BLaER1 (cell line): ENCODE measurements at regions not wholly inside any gene's neighbourhood (a gene's known extent, or its start where the extent isn't known, plus 50 kb on each side); places are given as distances from the start of the nearest gene placed in this dataset.

Experiments
- H3K27ac ChIP-seq: shearing (Covaris generic); formaldehyde crosslinking; 2 replicates; pipeline ENCODE4 v1.8.1; 2022
- H3K27me3 ChIP-seq: shearing (Covaris generic); formaldehyde crosslinking; 2 replicates; pipeline ENCODE4 v1.8.1; 2022
- H3K36me3 ChIP-seq: shearing (Covaris generic); formaldehyde crosslinking; 2 replicates; pipeline ENCODE4 v1.8.1; 2022
- H3K4me1 ChIP-seq: shearing (Covaris generic); formaldehyde crosslinking; 2 replicates; pipeline ENCODE4 v1.8.1; 2022
- H3K4me2 ChIP-seq: shearing (Covaris generic); formaldehyde crosslinking; 2 replicates; pipeline ENCODE4 v1.8.1; 2022
- H3K4me3 ChIP-seq: shearing (Covaris generic); formaldehyde crosslinking; 2 replicates; pipeline ENCODE4 v1.8.1; 2022
- H3K9ac ChIP-seq: shearing (Covaris generic); formaldehyde crosslinking; 2 replicates; pipeline ENCODE4 v1.8.1; 2022
- H3K9me3 ChIP-seq: shearing (Covaris generic); formaldehyde crosslinking; 2 replicates; pipeline ENCODE4 v1.8.1; 2022
- H4K20me1 ChIP-seq: shearing (Covaris generic); formaldehyde crosslinking; 2 replicates; pipeline ENCODE4 v1.8.1; 2022
- Cebpa-rat ChIP-seq: shearing (Covaris generic); IDR thresholded peaks from 2 replicates; pipeline ENCODE4 v1.8.1; 2022

- Histone ChIP-seq H3K4me1 (peaks cover 5% of the 10 kb centered on the region), H3K4me2 (no peak overlapping the region), H4K20me1 (no peaks in the 10 kb centered on the region), H3K9me3 (no peaks in the 10 kb centered on the region), H3K27ac (no peak overlapping the region), H3K9ac (no peak overlapping the region), H3K27me3 (no peaks in the 10 kb centered on the region), H3K36me3 (no peaks in the 10 kb centered on the region), H3K4me3 (no peak overlapping the region)
- TF ChIP-seq Cebpa-rat, result no peak
Observed at GRCh38 chr10:37436357-37436756, 311.0 kb downstream of the ANKRD30A start.

GRCh38 chr10:37434091-37434490 lies 308.7 kb downstream of the ANKRD30A start:
- no peaks in the 10 kb centered on the region for H3K27me3 ChIP-seq
- H4K20me1 ChIP-seq, result no peaks in the 10 kb centered on the region
- peaks cover 13% of the 10 kb centered on the region for H3K4me1 ChIP-seq
- H3K9me3 ChIP-seq, result no peaks in the 10 kb centered on the region
- no peak overlapping the region for H3K4me3 ChIP-seq
- H3K9ac ChIP-seq, result no peak overlapping the region
- no peak overlapping the region for H3K4me2 ChIP-seq
- H3K36me3 ChIP-seq, result no peaks in the 10 kb centered on the region
- no peak for TF ChIP-seq Cebpa-rat
- H3K27ac ChIP-seq, result no peak overlapping the region
